ENCODE measurements at regions not wholly inside any gene's neighbourhood (a gene's known extent, or its start where the extent isn't known, plus 50 kb on each side); places are given as distances from the start of the nearest gene placed in this dataset.

- Histone ChIP-seq H3K4me1 (ENCODE audit: insufficient read depth, low read length) (no peaks in the 10 kb centered on the region), H3K27me3 (ENCODE audit: insufficient read depth, low read length) (no peaks in the 10 kb centered on the region), H3K36me3 (ENCODE audit: insufficient read depth, low read length) (no peaks in the 10 kb centered on the region), H3K27ac (ENCODE audit: low read depth, low read length) (no peak overlapping the region), H3K9me3 (ENCODE audit: control insufficient read depth in 1 of 2, low read length in 2 of 2) (no peaks in the 10 kb centered on the region), H3K4me3 (ENCODE audit: low read length in 2 of 2) (no peak overlapping the region)
- H3K36me3 Mint-ChIP-seq, result no peaks in the 10 kb centered on the region
- no peaks in the 10 kb centered on the region for H3K27me3 Mint-ChIP-seq
- intact Hi-C loops (cut with micrococcal nuclease), result no loop called here
- H3K27ac Mint-ChIP-seq, result no peak overlapping the region
- no peak for DNase-seq
- no peak overlapping the region for H3K4me3 Mint-ChIP-seq
- POLR2A ChIA-PET (ENCODE audit: partially characterized antibody), result no interaction called here
- H3K9me3 Mint-ChIP-seq, result peaks cover 3 to 28% (median 9%) of the 10 kb centered on the region in 8 donors
- CTCF ChIA-PET (ENCODE audit: partially characterized antibody), result no interaction called here
- H3K4me1 Mint-ChIP-seq, result no peaks in the 10 kb centered on the region
Observed at GRCh38 chr7:54355842-54356241, 186.3 kb upstream of the VSTM2A start.

- H3K36me3 ChIP-seq (ENCODE audit: insufficient read depth, low read length), result no peaks in the 10 kb centered on the region
- no peaks in the 10 kb centered on the region for H3K36me3 Mint-ChIP-seq
- no peaks in the 10 kb centered on the region for H3K9me3 ChIP-seq (ENCODE audit: control insufficient read depth in 1 of 2, low read length in 2 of 2)
- ChIA-PET CTCF (ENCODE audit: partially characterized antibody) (no interaction called here), POLR2A (ENCODE audit: partially characterized antibody) (no interaction called here)
- H3K4me3 Mint-ChIP-seq, result no peak overlapping the region
- intact Hi-C loops (cut with micrococcal nuclease), result no loop called here
- H3K4me1 Mint-ChIP-seq, result no peaks in the 10 kb centered on the region
- H3K27ac Mint-ChIP-seq, result no peak overlapping the region
- no peak for DNase-seq
- H3K27me3 Mint-ChIP-seq, result no peaks in the 10 kb centered on the region
- no peaks in the 10 kb centered on the region for H3K4me1 ChIP-seq (ENCODE audit: insufficient read depth, low read length)
- H3K27ac ChIP-seq (ENCODE audit: low read depth, low read length), result no peak overlapping the region
- H3K4me3 ChIP-seq (ENCODE audit: low read length in 2 of 2), result no peak overlapping the region
- peaks cover 2 to 48% (median 14%) of the 10 kb centered on the region in 8 donors for H3K9me3 Mint-ChIP-seq
- H3K27me3 ChIP-seq (ENCODE audit: insufficient read depth, low read length), result no peaks in the 10 kb centered on the region
Observed at GRCh38 chr7:54360075-54360840, 181.9 kb upstream of the VSTM2A start.

GRCh38 chr7:54390565-54390964 is 151.6 kb upstream of the VSTM2A start:
- no peaks in the 10 kb centered on the region for H3K27me3 Mint-ChIP-seq
- H3K4me3 ChIP-seq (ENCODE audit: low read length in 2 of 2), result no peak overlapping the region
- H3K36me3 Mint-ChIP-seq, result no peaks in the 10 kb centered on the region
- no peak overlapping the region for H3K4me3 Mint-ChIP-seq
- no peaks in the 10 kb centered on the region for H3K4me1 ChIP-seq (ENCODE audit: insufficient read depth, low read length)
- POLR2A ChIA-PET (ENCODE audit: partially characterized antibody), result no interaction called here
- no peaks in the 10 kb centered on the region for H3K27me3 ChIP-seq (ENCODE audit: insufficient read depth, low read length)
- no peaks in the 10 kb centered on the region for H3K9me3 ChIP-seq (ENCODE audit: control insufficient read depth in 1 of 2, low read length in 2 of 2)
- H3K27ac ChIP-seq (ENCODE audit: low read depth, low read length), result no peak overlapping the region
- no peak overlapping the region for H3K27ac Mint-ChIP-seq
- H3K4me1 Mint-ChIP-seq, result no peaks in the 10 kb centered on the region
- H3K36me3 ChIP-seq (ENCODE audit: insufficient read depth, low read length), result no peaks in the 10 kb centered on the region
- CTCF ChIA-PET (ENCODE audit: partially characterized antibody), result no interaction called here
- intact Hi-C loops (cut with micrococcal nuclease), result no loop called here
- no peak for DNase-seq
- peaks cover 2 to 18% (median 5%) of the 10 kb centered on the region in 8 donors for H3K9me3 Mint-ChIP-seq

- no peak for DNase-seq
- H3K27me3 Mint-ChIP-seq, result no peaks in the 10 kb centered on the region
- Histone ChIP-seq H3K9me3 (ENCODE audit: control insufficient read depth in 1 of 2, low read length in 2 of 2) (no peaks in the 10 kb centered on the region), H3K4me1 (ENCODE audit: insufficient read depth, low read length) (no peaks in the 10 kb centered on the region), H3K4me3 (ENCODE audit: low read length in 2 of 2) (no peak overlapping the region), H3K27me3 (ENCODE audit: insufficient read depth, low read length) (no peaks in the 10 kb centered on the region), H3K36me3 (ENCODE audit: insufficient read depth, low read length) (no peaks in the 10 kb centered on the region), H3K27ac (ENCODE audit: low read depth, low read length) (no peak overlapping the region)
- ChIA-PET POLR2A (ENCODE audit: partially characterized antibody) (no interaction called here), CTCF (ENCODE audit: partially characterized antibody) (no interaction called here)
- no peaks in the 10 kb centered on the region for H3K4me1 Mint-ChIP-seq
- H3K9me3 Mint-ChIP-seq, result peaks cover 0 to 16% (median 4%) of the 10 kb centered on the region in 8 donors
- no peak overlapping the region for H3K4me3 Mint-ChIP-seq
- H3K36me3 Mint-ChIP-seq, result no peaks in the 10 kb centered on the region
- no peak overlapping the region for H3K27ac Mint-ChIP-seq
- intact Hi-C loops (cut with micrococcal nuclease), result no loop called here
Observed at GRCh38 chr7:54392935-54393334, 149.2 kb upstream of the VSTM2A start.

- Histone ChIP-seq H3K4me1 (ENCODE audit: insufficient read depth, low read length) (no peaks in the 10 kb centered on the region), H3K4me3 (ENCODE audit: low read length in 2 of 2) (no peak overlapping the region), H3K27me3 (ENCODE audit: insufficient read depth, low read length) (no peaks in the 10 kb centered on the region), H3K9me3 (ENCODE audit: control insufficient read depth in 1 of 2, low read length in 2 of 2) (no peaks in the 10 kb centered on the region), H3K36me3 (ENCODE audit: insufficient read depth, low read length) (no peaks in the 10 kb centered on the region), H3K27ac (ENCODE audit: low read depth, low read length) (no peak overlapping the region)
- Mint-ChIP-seq H3K9me3 (peaks cover 0 to 10% (median 5%) of the 10 kb centered on the region in 8 donors), H3K27me3 (no peaks in the 10 kb centered on the region), H3K4me3 (no peak overlapping the region), H3K36me3 (no peaks in the 10 kb centered on the region), H3K27ac (no peak overlapping the region), H3K4me1 (no peaks in the 10 kb centered on the region)
- peak in 2 of 5 donors; percentile 8 to 10 for DNase-seq
- ChIA-PET POLR2A (ENCODE audit: partially characterized antibody) (no interaction called here), CTCF (ENCODE audit: partially characterized antibody) (no interaction called here)
- intact Hi-C loops (cut with micrococcal nuclease), result no loop called here
Observed at GRCh38 chr7:54394834-54395233, 147.3 kb upstream of the VSTM2A start.

GRCh38 chr7:54397836-54398612 is 144.2 kb upstream of the VSTM2A start:
- no peak overlapping the region for H3K27ac Mint-ChIP-seq
- Histone ChIP-seq H3K36me3 (ENCODE audit: insufficient read depth, low read length) (no peaks in the 10 kb centered on the region), H3K4me1 (ENCODE audit: insufficient read depth, low read length) (no peaks in the 10 kb centered on the region), H3K9me3 (ENCODE audit: control insufficient read depth in 1 of 2, low read length in 2 of 2) (no peaks in the 10 kb centered on the region), H3K27ac (ENCODE audit: low read depth, low read length) (no peak overlapping the region), H3K4me3 (ENCODE audit: low read length in 2 of 2) (no peak overlapping the region), H3K27me3 (ENCODE audit: insufficient read depth, low read length) (no peaks in the 10 kb centered on the region)
- DNase-seq, result peak in 1 of 5 donors; percentile 2
- H3K9me3 Mint-ChIP-seq, result peaks cover under 1 to 7% (median 4%) of the 10 kb centered on the region in 8 donors
- POLR2A ChIA-PET (ENCODE audit: partially characterized antibody), result no interaction called here
- CTCF ChIA-PET (ENCODE audit: partially characterized antibody), result no interaction called here
- no peaks in the 10 kb centered on the region for H3K36me3 Mint-ChIP-seq
- H3K4me1 Mint-ChIP-seq, result no peaks in the 10 kb centered on the region
- intact Hi-C loops (cut with micrococcal nuclease), result no loop called here
- H3K4me3 Mint-ChIP-seq, result no peak overlapping the region
- no peaks in the 10 kb centered on the region for H3K27me3 Mint-ChIP-seq

GRCh38 chr7:54398863-54399262 is 143.3 kb upstream of the VSTM2A start:
- Mint-ChIP-seq H3K9me3 (peaks cover 0 to 8% (median 4%) of the 10 kb centered on the region in 8 donors), H3K4me3 (no peak overlapping the region), H3K36me3 (no peaks in the 10 kb centered on the region), H3K27me3 (no peaks in the 10 kb centered on the region), H3K27ac (no peak overlapping the region), H3K4me1 (no peaks in the 10 kb centered on the region)
- H3K36me3 ChIP-seq (ENCODE audit: insufficient read depth, low read length), result no peaks in the 10 kb centered on the region
- POLR2A ChIA-PET (ENCODE audit: partially characterized antibody), result no interaction called here
- no peak overlapping the region for H3K27ac ChIP-seq (ENCODE audit: low read depth, low read length)
- no peak overlapping the region for H3K4me3 ChIP-seq (ENCODE audit: low read length in 2 of 2)
- H3K27me3 ChIP-seq (ENCODE audit: insufficient read depth, low read length), result no peaks in the 10 kb centered on the region
- no peaks in the 10 kb centered on the region for H3K4me1 ChIP-seq (ENCODE audit: insufficient read depth, low read length)
- H3K9me3 ChIP-seq (ENCODE audit: control insufficient read depth in 1 of 2, low read length in 2 of 2), result no peaks in the 10 kb centered on the region
- DNase-seq, result no peak
- CTCF ChIA-PET (ENCODE audit: partially characterized antibody), result no interaction called here
- intact Hi-C loops (cut with micrococcal nuclease), result no loop called here

All from CD4-positive, alpha-beta memory T cell (primary cell).